Heart right ventricle (tissue), 16 donors: ENCODE measurements at regions not wholly inside any gene's neighbourhood (a gene's known extent, or its start where the extent isn't known, plus 50 kb on each side); places are given as distances from the start of the nearest gene placed in this dataset.
"Not testable (repeated sequence)": the region's sequence is repeated elsewhere in the genome, so short reads cannot be mapped to it uniquely, and the experiment has no call there.

Experiments used
- ATAC-seq, 8 donors: fragments of 200-7000 bp; cut with Tn5 transposase; one replicate each; pipeline ENCODE4 v1.9.1; 2020; ENCODE audit warnings: mild to moderate bottlenecking in 8 of 8, moderate library complexity in 8 of 8, moderate number of reproducible peaks in 1 of 8
- DNase-seq, 2 donors: peaks; one replicate each; pipeline ENCODE4 v3.0.0-alpha.2; 2020
- H3K27ac ChIP-seq, 10 donors: fragments of 200-600 bp; sonication (generic) in 2 of 10; one replicate each; pipeline versions ENCODE4 v1.5.0 to v1.8.0; 2020 to 2022; ENCODE audit warnings: mild to moderate bottlenecking in 3 of 10
- H3K27me3 ChIP-seq, 7 donors: fragments of 200-600 bp; one replicate each; pipeline ENCODE4 v1.8.0; 2021 to 2022; ENCODE audit warnings: mild to moderate bottlenecking in 2 of 7
- H3K36me3 ChIP-seq, 9 donors: fragments of 200-600 bp; sonication (generic) in 1 of 9; one replicate each; pipeline versions ENCODE4 v1.5.0 to v1.8.0; 2020 to 2022; ENCODE audit warnings: mild to moderate bottlenecking in 2 of 9
- H3K4me1 ChIP-seq, 9 donors: fragments of 200-600 bp; sonication (generic) in 1 of 9; one replicate each; pipeline versions ENCODE4 v1.5.0 to v1.8.0; 2020 to 2022; ENCODE audit warnings: mild to moderate bottlenecking in 4 of 9
- H3K4me3 ChIP-seq, 10 donors: fragments of 200-600 bp; sonication (generic) in 2 of 10; one replicate each; pipeline versions ENCODE4 v1.5.0 to v1.8.0; 2020 to 2022; ENCODE audit warnings: mild to moderate bottlenecking in 7 of 10, moderate library complexity in 2 of 10
- H3K9me3 ChIP-seq, 11 donors: fragments of 200-600 bp in 10 of 11; sonication (generic) in 2 of 11; one replicate each; pipeline versions ENCODE4 v1.5.0 to v1.8.0; 2013 to 2022; ENCODE audit warnings: mild to moderate bottlenecking in 2 of 11, control low read depth in 1 of 11, moderate library complexity in 1 of 11
- WGBS, 2 donors: extraction: QIAGEN DNeasy Blood & Tissue Kit; methylation state at CpG; one replicate each; pipeline ENCODE4 v1.1.7; 2013; ENCODE audit warnings: inconsistent platforms in 1 of 2; 5-methylcytosine and 5-hydroxymethylcytosine counted together
- intact Hi-C, 10 donors: fragments of 100-400 bp; cut with DNase I; formaldehyde crosslinking; loops; one replicate each; pipeline versions ENCODE4 v1.11.1 to v1.14.2; 2022
- TF ChIP-seq, protein P1 (sequence below), 9 donors: fragments of 200-600 bp; sonication (generic) in 2 of 9; IDR thresholded peaks; one replicate each; pipeline versions ENCODE4 v1.5.0 to v1.8.0; 2021 to 2022; ENCODE audit warnings: antibody characterized with exemption in 9 of 9, mild to moderate bottlenecking in 5 of 9, moderate library complexity in 1 of 9
- donor health status: Arrhythmogenic right ventricular cardiomyopathy.
- donor health status: ischemic (EF 13 %, LVEDD 7.1; RV severe dilation, severe dysfunction).
- donor health status: healthy with polysubstance abuse.
- donor health status: DM: no; HTN: yes; CAD: no.
- donor health status: DM: no; HTN: no; CAD: no.
- donor health status: ischemic (EF 25% LVEDD 6.9; RV normal size, moderate dysfunction).
- donor health status: ischemic (EF 25% LVEDD 5.7; RV mildly dilated, moderate dysfunction).
- donor health status: healthy.
- donor health status: DM: yes; HTN: yes; CAD: no.
- donor health status: Ischemic cardiomyopathy.
- donor health status: ischemic (EF 35%, LVEDD 5.7; RV mildly dilated, moderate dysfunction).
- donor health status: nonischemic (EF 11% LVEDD 7.7; RV severe dilation, severe dysfunction).
- donor health status: DM: yes; HTN: yes; CAD: no.
- donor health status: PGD.
- donor health status: ischemic (EF 29% LVEDD 5.4; RV normal size, mild dysfunction).
- donor health status: nonischemic (EF 23%, LVEDD 6.1; RV moderate dilation, normal function).

DNA sequence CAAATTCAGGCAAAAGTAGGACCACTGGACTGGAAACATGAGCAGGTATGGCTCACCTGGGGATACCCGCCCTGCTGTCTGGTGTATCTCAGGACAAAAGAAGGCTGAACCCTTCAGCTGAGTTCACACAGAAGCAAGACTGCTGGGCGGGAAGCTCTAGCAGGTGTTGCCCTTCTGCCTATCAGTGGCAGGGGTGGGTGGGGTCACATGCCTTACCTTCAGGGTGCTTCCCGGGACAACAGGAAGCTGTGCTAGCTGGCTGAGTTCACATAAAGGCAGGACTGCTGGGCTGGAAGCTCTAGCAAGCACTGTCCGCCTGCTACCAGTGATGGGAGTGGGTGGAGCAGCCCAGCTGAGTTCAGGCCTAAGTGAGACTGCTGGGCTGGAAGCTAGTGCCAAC lies 498.8 kb upstream of the ZNF608 start:
- Histone ChIP-seq H3K4me1 (peaks cover 0 to 16% (median 0%) of the 10 kb centered on the region in 9 donors), H3K27ac (no peak overlapping the region), H3K27me3 (no peaks in the 10 kb centered on the region), H3K9me3 (peaks cover 0 to 16% (median 0%) of the 10 kb centered on the region in 11 donors), H3K4me3 (no peak overlapping the region), H3K36me3 (no peaks in the 10 kb centered on the region)
- TF ChIP-seq, protein P1, sequence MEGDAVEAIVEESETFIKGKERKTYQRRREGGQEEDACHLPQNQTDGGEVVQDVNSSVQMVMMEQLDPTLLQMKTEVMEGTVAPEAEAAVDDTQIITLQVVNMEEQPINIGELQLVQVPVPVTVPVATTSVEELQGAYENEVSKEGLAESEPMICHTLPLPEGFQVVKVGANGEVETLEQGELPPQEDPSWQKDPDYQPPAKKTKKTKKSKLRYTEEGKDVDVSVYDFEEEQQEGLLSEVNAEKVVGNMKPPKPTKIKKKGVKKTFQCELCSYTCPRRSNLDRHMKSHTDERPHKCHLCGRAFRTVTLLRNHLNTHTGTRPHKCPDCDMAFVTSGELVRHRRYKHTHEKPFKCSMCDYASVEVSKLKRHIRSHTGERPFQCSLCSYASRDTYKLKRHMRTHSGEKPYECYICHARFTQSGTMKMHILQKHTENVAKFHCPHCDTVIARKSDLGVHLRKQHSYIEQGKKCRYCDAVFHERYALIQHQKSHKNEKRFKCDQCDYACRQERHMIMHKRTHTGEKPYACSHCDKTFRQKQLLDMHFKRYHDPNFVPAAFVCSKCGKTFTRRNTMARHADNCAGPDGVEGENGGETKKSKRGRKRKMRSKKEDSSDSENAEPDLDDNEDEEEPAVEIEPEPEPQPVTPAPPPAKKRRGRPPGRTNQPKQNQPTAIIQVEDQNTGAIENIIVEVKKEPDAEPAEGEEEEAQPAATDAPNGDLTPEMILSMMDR (IDR thresholded peaks at IDR 0.05), result no peak
- WGBS, 2 donors, result 89 to 91% methylated on average over 4 of the region's 4 CpGs
- ATAC-seq (no peak), DNase-seq (no peak)
- intact Hi-C loops, result no loop called here

DNA sequence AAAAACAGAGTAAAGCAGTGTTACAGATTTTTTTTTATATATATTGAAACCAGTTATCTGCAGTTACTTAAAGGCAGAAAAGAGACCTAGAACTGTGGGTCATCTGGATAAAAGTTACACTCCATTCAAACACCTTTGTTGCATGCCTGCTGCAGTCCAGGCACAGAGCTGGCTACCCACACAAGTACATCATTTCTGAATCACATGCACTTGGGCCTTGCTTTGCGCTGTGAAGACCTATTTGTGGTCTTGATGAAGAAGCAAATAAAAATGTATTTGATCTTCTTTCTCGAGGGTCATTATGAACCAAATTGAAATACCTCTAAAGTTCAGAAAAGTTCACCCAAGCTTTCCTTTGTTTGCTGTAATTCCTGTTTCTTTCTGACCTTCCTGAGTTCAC lies 503.0 kb upstream of the ZNF608 start:
- TF ChIP-seq, protein P1 (IDR thresholded peaks at IDR 0.05), result no peak
- Histone ChIP-seq H3K4me3 (no peak overlapping the region), H3K9me3 (peaks cover 0 to 23% (median under 1%) of the 10 kb centered on the region in 11 donors), H3K27me3 (no peaks in the 10 kb centered on the region), H3K36me3 (no peaks in the 10 kb centered on the region), H3K27ac (no peak overlapping the region), H3K4me1 (peaks cover 0 to 16% (median 0%) of the 10 kb centered on the region in 9 donors)
- no peak for DNase-seq
- intact Hi-C loops, result no loop called here
- no peak for ATAC-seq
- WGBS, 2 donors, result 60 to 82% methylated on average over 2 of the region's 2 CpGs

GRCh38 chr5:125251703-125252102 lies 505.3 kb upstream of the ZNF608 start:
- no peak for ATAC-seq
- no peak overlapping the region for H3K4me3 ChIP-seq
- H3K36me3 ChIP-seq, result no peaks in the 10 kb centered on the region
- TF ChIP-seq, protein P1 (IDR thresholded peaks at IDR 0.05), result no peak
- H3K27me3 ChIP-seq, result no peaks in the 10 kb centered on the region
- H3K9me3 ChIP-seq, result peaks cover 0 to 29% (median 5%) of the 10 kb centered on the region in 11 donors
- peaks cover 0 to 16% (median 0%) of the 10 kb centered on the region in 9 donors for H3K4me1 ChIP-seq
- intact Hi-C loops, result no loop called here
- no peak overlapping the region for H3K27ac ChIP-seq
- no peak for DNase-seq

DNA sequence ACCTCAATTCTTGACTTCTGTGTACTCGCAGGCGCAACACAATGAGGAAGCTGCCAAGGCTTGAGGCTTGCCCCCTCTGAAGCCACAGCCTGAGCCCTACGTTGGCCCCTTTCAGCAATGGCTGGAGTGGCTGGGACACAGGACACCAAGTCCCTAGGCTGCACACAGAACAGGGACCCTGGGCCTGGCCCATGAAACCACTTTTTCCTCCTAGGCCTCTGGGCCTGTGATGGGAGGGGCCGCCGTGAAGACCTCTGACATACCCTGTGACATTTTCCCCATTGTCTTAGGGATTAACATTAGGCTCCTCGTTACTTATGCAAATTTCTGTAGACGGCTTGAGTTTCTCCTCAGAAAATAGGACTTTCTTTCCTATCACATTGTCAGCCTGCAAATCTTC lies 507.2 kb upstream of the ZNF608 start:
- Histone ChIP-seq H3K9me3 (peaks cover 0 to 20% (median 5%) of the 10 kb centered on the region in 11 donors), H3K4me1 (peaks cover 0 to 16% (median 0%) of the 10 kb centered on the region in 9 donors)
- intact Hi-C loops, H3K36me3 ChIP-seq, H3K27ac ChIP-seq, H3K4me3 ChIP-seq, DNase-seq, ATAC-seq, H3K27me3 ChIP-seq: not testable (repeated sequence)
- 98% methylated on average over 7 of the region's 7 CpGs for WGBS, 2 donors

GRCh38 chr5:125254267-125254666 lies 507.8 kb upstream of the ZNF608 start:
- Histone ChIP-seq H3K36me3 (no peaks in the 10 kb centered on the region), H3K4me1 (peaks cover 0 to 9% (median 0%) of the 10 kb centered on the region in 9 donors), H3K9me3 (peaks cover 0 to 20% (median 5%) of the 10 kb centered on the region in 11 donors), H3K27me3 (no peaks in the 10 kb centered on the region), H3K27ac (no peak overlapping the region), H3K4me3 (no peak overlapping the region)
- 64% methylated on average over 3 of the region's 3 CpGs for WGBS, 2 donors
- DNase-seq, result no peak
- intact Hi-C loops, result no loop called here
- ATAC-seq, result no peak
- TF ChIP-seq, protein P1 (IDR thresholded peaks at IDR 0.05), result no peak
